Astrocyte (in vitro differentiated cells and primary cell): ENCODE measurements at regions not wholly inside any gene's neighbourhood (a gene's known extent, or its start where the extent isn't known, plus 50 kb on each side); places are given as distances from the start of the nearest gene placed in this dataset.

Source experiments
- CTCF ChIP-seq: IDR thresholded peaks from 2 replicates; pipeline ENCODE4 v1.5.1; 2011; ENCODE audit warnings: low read depth, mild to moderate bottlenecking, inconsistent platforms, low read length, moderate library complexity; ENCODE audit not compliant: insufficient read depth
- EZH2 ChIP-seq: IDR thresholded peaks from 2 replicates; pipeline ENCODE4 v1.6.1; 2012; ENCODE audit warnings: mild to moderate bottlenecking, low read length, inconsistent platforms; ENCODE audit not compliant: insufficient read depth

- no peak for TF ChIP-seq EZH2
- TF ChIP-seq CTCF = no peak
Measured at GRCh38 chr4:33386764-33387163, 2666.6 kb downstream of the PCDH7 start.
